HepG2 (cell line): ENCODE measurements at regions not wholly inside any gene's neighbourhood (a gene's known extent, or its start where the extent isn't known, plus 50 kb on each side); places are given as distances from the start of the nearest gene placed in this dataset.

Experiments used
- ARNTL ChIP-seq: sonication (generic); formaldehyde crosslinking; IDR thresholded peaks from 2 replicates; pipeline ENCODE4 v1.4.0; 2020; ENCODE audit warnings: mild to moderate bottlenecking, missing genetic modification reagents
- ATF7 ChIP-seq, 2 experiments: fragments of 450-650 bp in 1 of 2; sonication (generic) in 1 of 2; formaldehyde crosslinking in 1 of 2; IDR thresholded peaks; 2 replicates each; pipeline versions ENCODE4 v1.4.0 to v1.6.1; 2016 to 2020; ENCODE audit warnings: antibody characterized with exemption in 1 of 2, mild to moderate bottlenecking in 1 of 2, missing genetic modification reagents in 1 of 2
- CTCF ChIP-seq: sonication (generic); formaldehyde crosslinking; IDR thresholded peaks from 2 replicates; pipeline ENCODE4 v1.5.0; 2020; ENCODE audit warnings: mild to moderate bottlenecking, missing genetic modification reagents, moderate library complexity
- REST ChIP-seq, 2 experiments: IDR thresholded peaks; 2 replicates each; pipeline ENCODE4 v1.6.1; 2011 to 2012; ENCODE audit warnings: low read length in 2 of 2, borderline replicate concordance in 1 of 2, low read depth in 1 of 2, mild to moderate bottlenecking in 1 of 2, moderate library complexity in 1 of 2
- TEAD2 ChIP-seq: sonication (generic); formaldehyde crosslinking; IDR thresholded peaks from 2 replicates; pipeline ENCODE4 v1.9.0; 2021; ENCODE audit warnings: missing genetic modification reagents
- TF ChIP-seq, protein P1 (sequence below): sonication (generic); formaldehyde crosslinking; IDR thresholded peaks from 2 replicates; pipeline ENCODE4 v1.4.0; 2020; ENCODE audit warnings: low read depth, missing genetic modification reagents
- TF ChIP-seq, protein P2 (sequence below): sonication (generic); formaldehyde crosslinking; IDR thresholded peaks from 2 replicates; pipeline ENCODE4 v1.5.0; 2020; ENCODE audit warnings: missing genetic modification reagents
- TF ChIP-seq, protein P3 (sequence below): sonication (generic); formaldehyde crosslinking; IDR thresholded peaks from 2 replicates; pipeline ENCODE4 v1.4.0; 2020; ENCODE audit warnings: mild to moderate bottlenecking, missing genetic modification reagents

DNA sequence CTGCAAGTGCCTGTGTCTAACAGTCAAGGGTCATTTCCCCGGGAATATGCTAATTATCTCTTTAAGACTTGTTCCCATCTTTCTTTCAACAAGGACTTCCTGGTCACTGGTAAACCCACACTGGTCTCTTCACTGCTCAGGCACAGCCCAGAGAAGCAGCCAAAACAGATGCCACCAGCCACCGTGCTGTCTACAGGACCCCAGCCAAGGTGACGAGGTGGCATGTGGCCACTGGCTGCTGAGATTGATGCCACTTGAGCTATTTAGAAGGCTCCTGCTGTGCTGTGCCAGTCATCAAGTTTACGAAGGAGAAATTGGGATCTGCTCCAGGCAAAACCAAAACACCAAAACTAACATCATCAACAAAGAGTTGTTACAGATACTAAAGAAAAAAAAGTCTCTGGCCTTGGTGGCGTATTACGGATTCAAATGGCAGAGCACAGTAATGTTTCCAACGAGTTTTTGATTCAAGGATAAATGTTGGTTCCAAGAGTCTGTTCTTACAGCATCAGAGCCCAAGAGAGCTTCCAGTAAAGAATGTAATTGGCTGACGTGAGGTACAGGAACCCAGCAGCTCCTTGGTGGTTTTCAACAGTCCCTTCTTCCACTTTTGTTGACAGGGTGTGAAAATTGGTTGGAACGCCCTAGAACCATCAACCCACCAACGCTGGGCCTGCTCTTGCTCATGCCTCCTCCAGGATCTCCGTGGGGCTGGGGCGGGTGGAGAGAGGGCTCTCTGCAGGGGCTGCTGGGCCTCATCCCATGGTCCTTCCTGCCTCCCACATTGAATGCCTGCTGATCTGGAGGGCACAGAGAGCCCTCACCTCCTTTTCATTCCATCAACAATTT is 63.7 kb upstream of the ZCCHC2 start:
- TF ChIP-seq CTCF (no peak), REST (IDR thresholded peaks at IDR 0.05; ENCODE audit: borderline replicate concordance in 1 of 2, low read depth in 1 of 2, low read length in 2 of 2) (no peak), ATF7 (IDR thresholded peaks at IDR 0.05) (no peak), ATF7 (CRISPR knock-in tag; IDR thresholded peaks at IDR 0.05) (no peak), TEAD2 (CRISPR knock-in tag) (no peak), ARNTL (CRISPR knock-in tag) (no peak)
- TF ChIP-seq, protein P1, sequence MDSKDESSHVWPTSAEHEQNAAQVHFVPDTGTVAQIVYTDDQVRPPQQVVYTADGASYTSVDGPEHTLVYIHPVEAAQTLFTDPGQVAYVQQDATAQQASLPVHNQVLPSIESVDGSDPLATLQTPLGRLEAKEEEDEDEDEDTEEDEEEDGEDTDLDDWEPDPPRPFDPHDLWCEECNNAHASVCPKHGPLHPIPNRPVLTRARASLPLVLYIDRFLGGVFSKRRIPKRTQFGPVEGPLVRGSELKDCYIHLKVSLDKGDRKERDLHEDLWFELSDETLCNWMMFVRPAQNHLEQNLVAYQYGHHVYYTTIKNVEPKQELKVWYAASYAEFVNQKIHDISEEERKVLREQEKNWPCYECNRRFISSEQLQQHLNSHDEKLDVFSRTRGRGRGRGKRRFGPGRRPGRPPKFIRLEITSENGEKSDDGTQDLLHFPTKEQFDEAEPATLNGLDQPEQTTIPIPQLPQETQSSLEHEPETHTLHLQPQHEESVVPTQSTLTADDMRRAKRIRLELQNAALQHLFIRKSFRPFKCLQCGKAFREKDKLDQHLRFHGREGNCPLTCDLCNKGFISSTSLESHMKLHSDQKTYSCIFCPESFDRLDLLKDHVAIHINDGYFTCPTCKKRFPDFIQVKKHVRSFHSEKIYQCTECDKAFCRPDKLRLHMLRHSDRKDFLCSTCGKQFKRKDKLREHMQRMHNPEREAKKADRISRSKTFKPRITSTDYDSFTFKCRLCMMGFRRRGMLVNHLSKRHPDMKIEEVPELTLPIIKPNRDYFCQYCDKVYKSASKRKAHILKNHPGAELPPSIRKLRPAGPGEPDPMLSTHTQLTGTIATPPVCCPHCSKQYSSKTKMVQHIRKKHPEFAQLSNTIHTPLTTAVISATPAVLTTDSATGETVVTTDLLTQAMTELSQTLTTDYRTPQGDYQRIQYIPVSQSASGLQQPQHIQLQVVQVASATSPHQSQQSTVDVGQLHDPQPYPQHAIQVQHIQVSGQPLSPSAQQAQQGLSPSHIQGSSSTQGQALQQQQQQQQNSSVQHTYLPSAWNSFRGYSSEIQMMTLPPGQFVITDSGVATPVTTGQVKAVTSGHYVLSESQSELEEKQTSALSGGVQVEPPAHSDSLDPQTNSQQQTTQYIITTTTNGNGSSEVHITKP (CRISPR knock-in tag): no peak
- TF ChIP-seq, protein P2, sequence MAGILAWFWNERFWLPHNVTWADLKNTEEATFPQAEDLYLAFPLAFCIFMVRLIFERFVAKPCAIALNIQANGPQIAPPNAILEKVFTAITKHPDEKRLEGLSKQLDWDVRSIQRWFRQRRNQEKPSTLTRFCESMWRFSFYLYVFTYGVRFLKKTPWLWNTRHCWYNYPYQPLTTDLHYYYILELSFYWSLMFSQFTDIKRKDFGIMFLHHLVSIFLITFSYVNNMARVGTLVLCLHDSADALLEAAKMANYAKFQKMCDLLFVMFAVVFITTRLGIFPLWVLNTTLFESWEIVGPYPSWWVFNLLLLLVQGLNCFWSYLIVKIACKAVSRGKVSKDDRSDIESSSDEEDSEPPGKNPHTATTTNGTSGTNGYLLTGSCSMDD (CRISPR knock-in tag): no peak
- TF ChIP-seq, protein P3, sequence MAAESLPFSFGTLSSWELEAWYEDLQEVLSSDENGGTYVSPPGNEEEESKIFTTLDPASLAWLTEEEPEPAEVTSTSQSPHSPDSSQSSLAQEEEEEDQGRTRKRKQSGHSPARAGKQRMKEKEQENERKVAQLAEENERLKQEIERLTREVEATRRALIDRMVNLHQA: no peak
